ENCODE measurements at regions not wholly inside any gene's neighbourhood (a gene's known extent, or its start where the extent isn't known, plus 50 kb on each side); places are given as distances from the start of the nearest gene placed in this dataset.

- TF ChIP-seq POLR2A (IDR thresholded peaks at IDR 0.05), result no peak
- no peak for TF ChIP-seq CTCF (IDR thresholded peaks at IDR 0.05)
- TF ChIP-seq EP300 (IDR thresholded peaks at IDR 0.05), result no peak
Measured at GRCh38 chr3:106175276-106175675, 306.5 kb upstream of the CBLB start.
